ENCODE measurements at regions not wholly inside any gene's neighbourhood (a gene's known extent, or its start where the extent isn't known, plus 50 kb on each side); places are given as distances from the start of the nearest gene placed in this dataset.

DNA sequence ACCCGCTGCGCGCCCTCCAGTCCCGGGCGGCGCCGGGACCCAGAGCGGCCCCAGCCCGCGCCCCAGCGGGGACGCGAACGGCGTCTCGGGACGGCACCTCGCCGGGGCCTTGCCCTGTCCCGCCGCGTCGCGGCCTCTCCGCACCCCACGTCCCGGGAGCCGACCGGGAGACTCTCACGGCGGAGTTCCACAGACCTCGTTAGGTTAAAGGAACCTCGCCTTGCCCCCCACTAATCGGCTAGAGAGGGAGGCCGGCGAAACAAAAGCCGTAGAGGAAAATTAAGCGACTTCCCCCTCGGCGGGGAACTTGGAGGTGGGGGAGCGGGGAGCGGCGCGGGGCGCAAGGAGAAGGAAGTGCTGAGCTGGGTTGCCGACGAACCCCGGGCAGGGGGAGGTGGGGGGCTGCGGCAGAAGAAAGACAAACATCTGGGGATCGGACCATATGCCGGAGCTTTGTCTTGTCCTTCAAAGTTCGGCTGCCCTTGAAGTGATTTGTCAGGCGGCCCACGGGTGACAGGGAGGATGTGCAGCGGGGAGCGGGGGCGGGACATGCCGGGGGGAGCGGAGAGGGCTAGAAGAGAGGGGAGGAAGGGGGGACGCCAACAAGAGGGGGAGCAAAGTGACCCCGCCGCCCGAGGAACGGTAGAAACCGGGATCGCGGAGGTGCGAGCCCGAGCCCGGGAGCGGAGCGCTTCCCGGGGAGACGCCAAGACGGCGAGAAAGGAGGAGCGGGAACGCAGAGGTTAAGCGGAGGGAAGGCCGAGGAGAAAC lies 120.0 kb upstream of the RRP15 start:
- TF ChIP-seq, protein P1, sequence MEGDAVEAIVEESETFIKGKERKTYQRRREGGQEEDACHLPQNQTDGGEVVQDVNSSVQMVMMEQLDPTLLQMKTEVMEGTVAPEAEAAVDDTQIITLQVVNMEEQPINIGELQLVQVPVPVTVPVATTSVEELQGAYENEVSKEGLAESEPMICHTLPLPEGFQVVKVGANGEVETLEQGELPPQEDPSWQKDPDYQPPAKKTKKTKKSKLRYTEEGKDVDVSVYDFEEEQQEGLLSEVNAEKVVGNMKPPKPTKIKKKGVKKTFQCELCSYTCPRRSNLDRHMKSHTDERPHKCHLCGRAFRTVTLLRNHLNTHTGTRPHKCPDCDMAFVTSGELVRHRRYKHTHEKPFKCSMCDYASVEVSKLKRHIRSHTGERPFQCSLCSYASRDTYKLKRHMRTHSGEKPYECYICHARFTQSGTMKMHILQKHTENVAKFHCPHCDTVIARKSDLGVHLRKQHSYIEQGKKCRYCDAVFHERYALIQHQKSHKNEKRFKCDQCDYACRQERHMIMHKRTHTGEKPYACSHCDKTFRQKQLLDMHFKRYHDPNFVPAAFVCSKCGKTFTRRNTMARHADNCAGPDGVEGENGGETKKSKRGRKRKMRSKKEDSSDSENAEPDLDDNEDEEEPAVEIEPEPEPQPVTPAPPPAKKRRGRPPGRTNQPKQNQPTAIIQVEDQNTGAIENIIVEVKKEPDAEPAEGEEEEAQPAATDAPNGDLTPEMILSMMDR (IDR thresholded peaks at IDR 0.05 in 2 of 3, conservative IDR thresholded peaks at IDR 0.05 in 1 of 3; ENCODE audit: control insufficient read depth in 2 of 3, extremely low read depth in 1 of 3, insufficient read depth in 1 of 3, low read depth in 3 of 3, low read length in 3 of 3), result no peak
- TF ChIP-seq EP300 (IDR thresholded peaks at IDR 0.05; ENCODE audit: borderline replicate concordance in 1 of 2, control insufficient read depth in 1 of 2, low read depth in 2 of 2, low read length in 2 of 2), result no peak
- TF ChIP-seq NBN (IDR thresholded peaks at IDR 0.05), result no peak
- TF ChIP-seq POLR2AphosphoS5 (IDR thresholded peaks at IDR 0.05; ENCODE audit: low read length), result no peak
- TF ChIP-seq MXI1 (IDR thresholded peaks at IDR 0.05; ENCODE audit: low read depth, low read length), result no peak
- TF ChIP-seq, protein P2, sequence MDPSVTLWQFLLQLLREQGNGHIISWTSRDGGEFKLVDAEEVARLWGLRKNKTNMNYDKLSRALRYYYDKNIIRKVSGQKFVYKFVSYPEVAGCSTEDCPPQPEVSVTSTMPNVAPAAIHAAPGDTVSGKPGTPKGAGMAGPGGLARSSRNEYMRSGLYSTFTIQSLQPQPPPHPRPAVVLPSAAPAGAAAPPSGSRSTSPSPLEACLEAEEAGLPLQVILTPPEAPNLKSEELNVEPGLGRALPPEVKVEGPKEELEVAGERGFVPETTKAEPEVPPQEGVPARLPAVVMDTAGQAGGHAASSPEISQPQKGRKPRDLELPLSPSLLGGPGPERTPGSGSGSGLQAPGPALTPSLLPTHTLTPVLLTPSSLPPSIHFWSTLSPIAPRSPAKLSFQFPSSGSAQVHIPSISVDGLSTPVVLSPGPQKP (IDR thresholded peaks at IDR 0.05; ENCODE audit: low read depth, low read length), result no peak
- TF ChIP-seq KDM1A (IDR thresholded peaks at IDR 0.05; ENCODE audit: borderline replicate concordance), result no peak
- no peak for TF ChIP-seq SREBF2 (IDR thresholded peaks at IDR 0.05; ENCODE audit: low read length)
- no peak for TF ChIP-seq SMC3 (IDR thresholded peaks at IDR 0.05; ENCODE audit: borderline replicate concordance, low read length)
- no peak for TF ChIP-seq BHLHE40 (IDR thresholded peaks at IDR 0.05; ENCODE audit: borderline replicate concordance in 1 of 2, low read depth in 2 of 2, low read length in 1 of 2)
